ENCODE measurements at regions not wholly inside any gene's neighbourhood (a gene's known extent, or its start where the extent isn't known, plus 50 kb on each side); places are given as distances from the start of the nearest gene placed in this dataset.
A peak's percentile ranks its signal among the peaks of the same experiment; 100 is the strongest.

- ATAC-seq (ENCODE audit: low read depth) (no peak), DNase-seq (ENCODE audit: low spot score) (no peak)
- H3K9me3 ChIP-seq (ENCODE audit: severe bottlenecking): no peaks in the 10 kb centered on the region
- H3K27me3 ChIP-seq (ENCODE audit: insufficient read depth, poor library complexity, severe bottlenecking): no peaks in the 10 kb centered on the region
- H3K4me1 ChIP-seq (ENCODE audit: insufficient read depth, poor library complexity, severe bottlenecking): peaks cover 26% of the 10 kb centered on the region
- TF ChIP-seq CTCF (IDR thresholded peaks at IDR 0.05; ENCODE audit: poor library complexity, severe bottlenecking): no peak
- H3K27ac ChIP-seq (ENCODE audit: poor library complexity, severe bottlenecking): no peak overlapping the region
- H3K36me3 ChIP-seq (ENCODE audit: low read depth): no peaks in the 10 kb centered on the region
- H3K4me3 ChIP-seq (ENCODE audit: severe bottlenecking): no peak overlapping the region
Observed at GRCh38 chr5:23629396-23629795, 122.0 kb downstream of the PRDM9 start.

- peak overlapping the region; percentile 82 for H3K27ac ChIP-seq (ENCODE audit: poor library complexity, severe bottlenecking)
- peak; percentile 76 for DNase-seq (ENCODE audit: low spot score)
Observed at GRCh38 chr5:23631302-23632045, 124.1 kb downstream of the PRDM9 start.

GRCh38 chr5:23635938-23636337 lies 128.5 kb downstream of the PRDM9 start:
- ATAC-seq (ENCODE audit: low read depth): no peak
- peaks cover 11% of the 10 kb centered on the region for H3K4me1 ChIP-seq (ENCODE audit: insufficient read depth, poor library complexity, severe bottlenecking)
- no peak for TF ChIP-seq CTCF (IDR thresholded peaks at IDR 0.05; ENCODE audit: poor library complexity, severe bottlenecking)
- no peaks in the 10 kb centered on the region for H3K36me3 ChIP-seq (ENCODE audit: low read depth)
- no peaks in the 10 kb centered on the region for H3K9me3 ChIP-seq (ENCODE audit: severe bottlenecking)
- no peaks in the 10 kb centered on the region for H3K27me3 ChIP-seq (ENCODE audit: insufficient read depth, poor library complexity, severe bottlenecking)
- H3K4me3 ChIP-seq (ENCODE audit: severe bottlenecking): no peak overlapping the region
- DNase-seq (ENCODE audit: low spot score): no peak
- no peak overlapping the region for H3K27ac ChIP-seq (ENCODE audit: poor library complexity, severe bottlenecking)

More at GRCh38 chr5:23631302-23632045, 124.1 kb downstream of the PRDM9 start:
- no peak overlapping the region for H3K4me3 ChIP-seq (ENCODE audit: severe bottlenecking)
- H3K4me1 ChIP-seq (ENCODE audit: insufficient read depth, poor library complexity, severe bottlenecking): peaks cover 26% of the 10 kb centered on the region
- no peaks in the 10 kb centered on the region for H3K27me3 ChIP-seq (ENCODE audit: insufficient read depth, poor library complexity, severe bottlenecking)
- no peaks in the 10 kb centered on the region for H3K36me3 ChIP-seq (ENCODE audit: low read depth)
- TF ChIP-seq CTCF (IDR thresholded peaks at IDR 0.05; ENCODE audit: poor library complexity, severe bottlenecking): no peak
- no peaks in the 10 kb centered on the region for H3K9me3 ChIP-seq (ENCODE audit: severe bottlenecking)
- peak; percentile 96 for ATAC-seq (ENCODE audit: low read depth)

GRCh38 chr5:23639326-23639725 lies 131.9 kb downstream of the PRDM9 start:
- peaks cover 9% of the 10 kb centered on the region for H3K9me3 ChIP-seq (ENCODE audit: severe bottlenecking)
- no peak for DNase-seq (ENCODE audit: low spot score)
- H3K36me3 ChIP-seq (ENCODE audit: low read depth): no peaks in the 10 kb centered on the region
- H3K4me1 ChIP-seq (ENCODE audit: insufficient read depth, poor library complexity, severe bottlenecking): no peaks in the 10 kb centered on the region
- no peaks in the 10 kb centered on the region for H3K27me3 ChIP-seq (ENCODE audit: insufficient read depth, poor library complexity, severe bottlenecking)
- TF ChIP-seq CTCF (IDR thresholded peaks at IDR 0.05; ENCODE audit: poor library complexity, severe bottlenecking): no peak
- no peak overlapping the region for H3K27ac ChIP-seq (ENCODE audit: poor library complexity, severe bottlenecking)
- no peak; the same call in 2 of the 3 replicates for ATAC-seq (ENCODE audit: low read depth)
- no peak overlapping the region for H3K4me3 ChIP-seq (ENCODE audit: severe bottlenecking)

- DNase-seq (ENCODE audit: low spot score): no peak
- no peak for TF ChIP-seq CTCF (IDR thresholded peaks at IDR 0.05; ENCODE audit: poor library complexity, severe bottlenecking)
- no peak for ATAC-seq (ENCODE audit: low read depth)
- Histone ChIP-seq H3K27ac (ENCODE audit: poor library complexity, severe bottlenecking) (no peak overlapping the region), H3K36me3 (ENCODE audit: low read depth) (no peaks in the 10 kb centered on the region), H3K4me1 (ENCODE audit: insufficient read depth, poor library complexity, severe bottlenecking) (no peaks in the 10 kb centered on the region), H3K27me3 (ENCODE audit: insufficient read depth, poor library complexity, severe bottlenecking) (no peaks in the 10 kb centered on the region), H3K4me3 (ENCODE audit: severe bottlenecking) (no peak overlapping the region), H3K9me3 (ENCODE audit: severe bottlenecking) (no peaks in the 10 kb centered on the region)
Observed at GRCh38 chr5:23648656-23649055, 141.2 kb downstream of the PRDM9 start.

Measured in RWPE2 (cell line).